GM19452 (cell line): ENCODE measurements at regions not wholly inside any gene's neighbourhood (a gene's known extent, or its start where the extent isn't known, plus 50 kb on each side); places are given as distances from the start of the nearest gene placed in this dataset.

Source experiments
- ATAC-seq: cut with Tn5 transposase; IDR thresholded peaks from one replicate; pipeline ENCODE4 v1.9.1; 2021; ENCODE audit not compliant: unreplicated experiment

DNA sequence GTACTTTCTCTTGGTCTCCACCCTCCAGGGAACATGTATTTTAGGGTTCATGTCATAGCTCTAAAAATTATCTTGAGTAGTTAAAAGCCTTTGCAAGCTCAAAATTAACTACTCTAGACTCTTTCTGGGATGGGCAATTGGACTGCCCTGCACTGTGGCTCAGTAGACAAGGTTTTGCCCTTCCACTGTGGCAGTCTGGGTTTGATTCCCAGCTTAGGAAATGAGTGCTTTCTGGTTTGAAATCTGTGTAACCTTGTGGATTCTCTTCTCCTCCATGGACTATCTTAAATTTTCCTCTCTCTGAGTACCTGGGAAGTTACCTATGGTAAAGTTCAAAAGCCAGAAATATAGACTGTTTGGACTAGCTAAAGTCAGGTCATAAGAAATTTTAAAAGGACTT is 94.6 kb upstream of the UST start:
- no peak for ATAC-seq

DNA sequence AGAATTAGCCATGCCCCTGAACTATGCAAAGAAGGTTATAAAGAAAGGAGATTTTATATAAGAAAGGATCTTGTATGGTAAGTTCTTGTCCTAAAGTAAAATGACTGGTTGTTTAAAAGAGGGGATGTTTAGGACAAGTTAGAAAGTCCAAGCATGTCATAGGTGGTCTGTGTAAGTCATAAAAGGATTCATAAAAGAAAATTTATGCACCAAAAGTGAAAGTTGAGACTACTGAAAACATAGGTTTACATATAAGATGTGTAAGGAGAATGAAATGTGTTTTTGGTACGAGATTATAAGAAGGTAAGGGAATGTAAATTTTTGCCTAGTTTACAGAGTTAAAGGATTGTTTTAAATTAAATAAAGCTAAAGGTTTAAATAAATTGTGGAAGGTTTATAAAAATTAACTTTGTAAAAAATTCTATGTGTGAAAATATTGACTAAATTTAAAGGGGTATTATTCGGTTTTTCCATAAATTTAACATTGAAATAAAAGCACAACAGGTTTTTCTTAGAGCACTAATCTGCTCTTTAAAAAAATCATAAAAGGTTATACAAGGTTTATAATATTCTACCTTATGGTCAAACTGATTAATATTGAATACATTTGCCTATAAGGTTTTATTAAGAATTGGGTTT is 93.6 kb upstream of the UST start:
- no peak for ATAC-seq

- no peak for ATAC-seq
These were observed 89.8 kb upstream of the UST start for GRCh38 chr6:148657048-148657447.

DNA sequence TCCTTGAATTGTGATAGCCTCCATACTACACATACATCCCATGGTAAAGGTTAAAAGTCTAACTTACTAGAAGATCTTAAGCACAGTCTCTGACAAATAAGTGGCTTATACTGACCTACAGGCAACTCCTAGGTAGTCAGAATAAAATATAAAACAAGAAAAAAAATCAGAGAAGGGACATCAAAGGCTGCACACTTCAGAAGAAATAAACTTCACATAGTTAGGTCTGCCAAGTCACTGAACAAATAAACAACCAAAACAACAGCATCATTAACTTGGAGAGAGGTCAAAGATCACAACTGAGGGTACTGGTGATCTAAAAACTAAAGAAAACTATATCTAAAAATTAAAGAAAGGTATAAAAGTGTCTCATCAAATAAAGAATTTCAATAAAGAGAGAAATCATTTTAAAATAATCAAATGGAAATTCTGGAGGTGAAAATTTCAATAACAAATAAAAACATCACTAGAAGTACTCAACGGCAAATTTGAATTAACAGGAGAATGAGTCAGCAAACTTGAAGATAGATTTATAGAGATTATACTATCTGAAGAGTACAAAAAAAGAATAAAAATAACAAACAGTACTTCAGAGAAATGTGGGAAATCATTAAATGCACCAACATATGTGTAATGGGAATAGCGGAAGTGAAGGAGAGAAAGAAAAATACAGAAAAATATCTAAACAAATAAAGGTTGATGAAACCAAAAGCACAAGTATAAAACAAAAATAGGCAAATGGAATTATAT is 88.0 kb upstream of the UST start:
- ATAC-seq = no peak

GRCh38 chr6:148667395-148667794 is 79.4 kb upstream of the UST start:
- ATAC-seq = no peak

- no peak for ATAC-seq
These were observed 75.7 kb upstream of the UST start for GRCh38 chr6:148671085-148671484.

GRCh38 chr6:148671952-148672351 is 74.9 kb upstream of the UST start:
- ATAC-seq = no peak

DNA sequence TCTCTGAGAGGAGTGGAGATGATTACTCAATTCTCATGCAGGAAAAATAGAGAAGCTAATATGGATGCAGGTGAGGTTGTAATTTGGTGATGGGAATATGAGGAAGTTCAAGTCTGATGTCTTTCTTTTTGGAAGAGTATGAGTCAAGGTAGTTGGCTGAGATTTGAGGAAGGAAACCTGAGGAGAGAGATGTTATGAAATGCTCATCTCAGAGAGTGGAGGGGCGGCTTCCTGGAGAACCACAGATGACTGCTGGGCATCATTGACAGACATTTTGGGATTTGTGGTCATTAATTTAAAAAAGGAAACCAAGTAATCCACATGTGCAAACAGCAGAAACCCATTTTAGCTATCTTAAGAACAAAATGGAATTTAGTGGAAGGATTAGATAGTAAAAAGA is 72.5 kb upstream of the UST start:
- ATAC-seq = no peak

DNA sequence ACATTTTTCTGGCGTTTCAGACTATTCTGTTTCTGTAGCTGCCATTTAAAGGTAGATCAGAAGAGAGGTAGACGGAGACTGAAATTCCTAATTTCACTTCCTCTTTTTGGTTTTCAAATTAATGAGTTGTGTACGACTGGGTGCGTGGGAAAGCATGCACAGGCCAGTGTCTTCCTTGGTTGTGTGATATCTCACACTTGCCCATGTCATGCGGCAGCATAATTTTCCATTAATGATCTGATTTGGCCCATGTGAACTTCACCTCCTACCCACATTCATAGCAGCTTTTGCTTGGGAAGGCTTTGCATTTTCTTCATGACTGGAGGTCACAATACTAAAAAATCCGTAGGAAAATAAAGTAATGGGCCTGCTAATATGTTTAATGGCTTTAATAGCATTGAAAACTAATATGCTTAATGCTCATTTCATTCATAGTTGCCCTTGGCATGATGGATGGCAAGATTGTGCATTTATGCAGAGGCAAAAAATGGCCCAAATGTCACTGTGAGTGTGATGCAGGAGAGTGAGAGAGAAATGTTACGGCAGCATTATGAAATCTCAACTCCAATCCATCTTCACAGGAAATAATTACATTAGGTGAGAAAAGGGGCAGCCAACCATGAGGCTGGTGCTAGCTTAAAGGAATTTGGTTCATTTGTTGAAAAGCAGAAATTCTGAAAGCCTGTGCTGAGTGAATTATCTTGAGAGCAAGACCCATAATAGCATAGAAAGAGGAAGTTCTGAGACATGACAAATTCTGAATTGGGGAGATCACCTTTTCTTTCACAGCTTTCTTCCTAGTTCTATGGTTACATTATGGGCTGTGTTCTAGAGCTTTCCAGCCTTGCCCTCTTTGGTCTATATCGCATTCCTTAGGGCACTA is 69.0 kb upstream of the UST start:
- ATAC-seq = peak; percentile 85

DNA sequence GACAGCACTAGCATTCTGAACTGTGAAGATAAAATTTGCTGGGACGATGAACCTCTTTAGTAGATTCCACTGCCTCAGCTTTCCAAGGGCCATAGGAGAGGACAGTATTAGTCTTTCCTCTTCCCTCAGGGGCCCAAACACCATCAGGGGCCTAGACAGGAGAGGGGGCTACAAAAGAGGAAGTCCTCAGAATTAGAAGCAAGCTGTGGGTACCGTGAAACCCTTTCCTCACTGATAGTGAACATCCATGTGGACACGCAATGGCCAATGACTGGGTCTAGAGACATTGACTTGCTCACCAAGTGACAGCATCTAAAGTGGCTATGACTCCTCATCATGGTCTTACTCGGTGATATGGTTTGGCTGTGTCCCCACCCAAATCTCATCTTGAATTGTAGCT is 68.1 kb upstream of the UST start:
- ATAC-seq = no peak

DNA sequence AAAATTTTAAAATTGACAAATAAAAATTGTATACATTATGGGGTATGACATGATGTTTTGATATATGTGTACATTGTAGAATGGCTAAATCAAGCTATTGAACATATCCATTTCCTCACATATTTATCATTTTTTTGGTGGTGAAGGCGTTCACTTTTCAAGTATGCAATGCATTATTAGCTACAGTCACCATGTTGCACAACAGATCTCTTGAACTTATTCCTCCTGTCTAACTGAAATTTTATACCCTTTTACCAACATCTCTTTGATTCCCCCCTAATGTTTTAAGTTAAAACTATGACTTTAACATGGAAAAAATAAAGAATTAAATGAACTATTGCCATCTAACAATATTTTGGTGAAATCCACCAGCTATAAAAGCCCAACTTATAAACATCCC is 65.2 kb upstream of the UST start:
- ATAC-seq = no peak

- ATAC-seq = no peak
These were observed 64.6 kb upstream of the UST start for GRCh38 chr6:148682252-148682651.

GRCh38 chr6:148682990-148683389 is 63.8 kb upstream of the UST start:
- ATAC-seq = no peak

GRCh38 chr6:148689168-148689567 is 57.7 kb upstream of the UST start:
- ATAC-seq = no peak

DNA sequence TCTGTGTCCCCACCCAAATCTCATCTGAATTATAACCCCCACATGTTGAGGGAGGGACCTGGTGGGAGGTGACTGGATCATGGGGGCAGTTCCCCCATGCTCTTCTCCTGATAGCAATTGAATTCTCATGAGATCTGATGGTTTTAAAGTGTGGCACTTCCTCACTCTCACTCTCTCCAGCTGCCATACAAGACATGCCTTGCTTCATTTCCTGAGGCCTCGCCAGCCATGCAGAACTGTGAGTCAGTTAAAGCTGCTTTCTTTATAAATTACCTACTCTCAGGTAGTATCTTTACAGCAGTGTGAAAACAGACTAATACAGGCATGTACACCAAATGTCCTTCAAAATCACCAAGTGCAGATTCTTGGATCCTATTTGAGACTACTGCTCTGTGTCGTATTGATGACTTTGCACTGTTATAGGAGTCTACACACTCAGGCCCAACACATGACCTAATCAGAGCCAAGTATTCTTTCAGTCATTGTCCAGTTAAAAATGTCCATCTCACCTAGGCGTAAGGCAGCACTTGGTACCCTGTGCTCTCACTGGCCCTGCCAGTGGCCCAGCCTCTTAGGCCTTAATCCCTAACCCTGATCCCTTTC is 52.8 kb upstream of the UST start:
- ATAC-seq = peak; percentile 83
